Psoas muscle (tissue), 7 donors: ENCODE measurements at regions not wholly inside any gene's neighbourhood (a gene's known extent, or its start where the extent isn't known, plus 50 kb on each side); places are given as distances from the start of the nearest gene placed in this dataset.

Experiments used
- ATAC-seq, 4 donors: fragments of 200-7000 bp; cut with Tn5 transposase; one replicate each; pipeline ENCODE4 v1.9.1; 2020; ENCODE audit warnings: moderate library complexity in 3 of 4, mild to moderate bottlenecking in 2 of 4
- DNase-seq, 2 donors: peaks; one replicate each; pipeline ENCODE4 v3.0.0-alpha.2; 2020
- H3K27ac ChIP-seq: fragments of 200-600 bp; one replicate; pipeline ENCODE4 v1.8.0; 2022
- H3K27me3 ChIP-seq, 3 donors: fragments of 200-600 bp in 1 of 3; one replicate each; pipeline versions ENCODE4 v1.6.1 to v1.8.0; 2013 to 2022; ENCODE audit warnings: low read length in 2 of 3, mild to moderate bottlenecking in 2 of 3, moderate library complexity in 1 of 3; ENCODE audit not compliant: insufficient read depth in 3 of 3
- H3K36me3 ChIP-seq, 2 donors: fragments of 200-600 bp in 1 of 2; one replicate each; pipeline versions ENCODE4 v1.6.1 to v1.8.0; 2013 to 2022; ENCODE audit warnings: low read depth in 1 of 2, mild to moderate bottlenecking in 1 of 2, moderate library complexity in 1 of 2; ENCODE audit not compliant: insufficient read depth in 1 of 2
- H3K4me1 ChIP-seq: fragments of 200-600 bp; one replicate; pipeline ENCODE4 v1.8.0; 2022
- H3K4me3 ChIP-seq: fragments of 200-600 bp; one replicate; pipeline ENCODE4 v1.8.0; 2022; ENCODE audit warnings: mild to moderate bottlenecking
- H3K9me3 ChIP-seq: fragments of 200-600 bp; one replicate; pipeline ENCODE4 v1.8.0; 2022
- CTCF ChIP-seq: fragments of 200-600 bp; IDR thresholded peaks from one replicate; pipeline ENCODE4 v1.8.0; 2022; ENCODE audit warnings: antibody characterized with exemption
- WGBS, 3 donors: extraction: QIAGEN DNeasy Blood & Tissue Kit; methylation state at CpG; one replicate each; pipeline versions ENCODE4 v1.1.6 to v1.1.7; 2013; 5-methylcytosine and 5-hydroxymethylcytosine counted together
- intact Hi-C, 2 donors: fragments of 100-400 bp; cut with DNase I; formaldehyde crosslinking; loops; one replicate each; pipeline versions ENCODE4 v1.11.0 to v1.14.2; 2022
- donor health status: healthy with polysubstance abuse.
- donor health status: DM: no; HTN: no; CAD: no; lungs with moderate emphysema.
- donor health status: Bipolar disorder and iron deficiency.
- donor health status: healthy.
- donor health status: DM: yes; HTN: yes; CAD: no.
- donor health status: DM: no; HTN: no; CAD: no.
- donor health status: DM: yes; HTN: yes; CAD: no.

- Histone ChIP-seq H3K36me3 (no peaks in the 10 kb centered on the region), H3K4me1 (no peaks in the 10 kb centered on the region), H3K9me3 (no peaks in the 10 kb centered on the region), H3K27me3 (no peaks in the 10 kb centered on the region), H3K4me3 (no peak overlapping the region), H3K27ac (no peak overlapping the region)
- DNase-seq (no peak), ATAC-seq (no peak)
- intact Hi-C loops, result no loop called here
- no peak for TF ChIP-seq CTCF
- 77 to 87% (median 77%) methylated on average over 3 of the region's 3 CpGs for WGBS, 3 donors
Observed at GRCh38 chr6:156268849-156269248, 508.3 kb upstream of the ARID1B start.

- Histone ChIP-seq H3K4me1 (no peaks in the 10 kb centered on the region), H3K4me3 (no peak overlapping the region), H3K27me3 (no peaks in the 10 kb centered on the region), H3K36me3 (no peaks in the 10 kb centered on the region), H3K27ac (no peak overlapping the region), H3K9me3 (no peaks in the 10 kb centered on the region)
- 28 to 38% (median 37%) methylated on average over 3 of the region's 3 CpGs for WGBS, 3 donors
- ATAC-seq (no peak), DNase-seq (no peak)
- TF ChIP-seq CTCF, result no peak
- intact Hi-C loops, result no loop called here
Observed at GRCh38 chr6:156262014-156262413, 515.2 kb upstream of the ARID1B start.

- WGBS, 3 donors, result 59 to 83% (median 62%) methylated on average over 3 of the region's 3 CpGs
- Histone ChIP-seq H3K4me3 (no peak overlapping the region), H3K9me3 (no peaks in the 10 kb centered on the region), H3K4me1 (no peaks in the 10 kb centered on the region), H3K27me3 (no peaks in the 10 kb centered on the region), H3K27ac (no peak overlapping the region), H3K36me3 (no peaks in the 10 kb centered on the region)
- TF ChIP-seq CTCF, result no peak
- no peak for ATAC-seq
- intact Hi-C loops, result no loop called here
- DNase-seq, result no peak
Observed at GRCh38 chr6:156260815-156261214, 516.4 kb upstream of the ARID1B start.

- ATAC-seq (no peak), DNase-seq (no peak)
- WGBS, 3 donors, result 76 to 91% (median 76%) methylated on average over 3 of the region's 3 CpGs
- Histone ChIP-seq H3K27ac (no peak overlapping the region), H3K4me3 (no peak overlapping the region), H3K9me3 (no peaks in the 10 kb centered on the region), H3K4me1 (no peaks in the 10 kb centered on the region), H3K27me3 (no peaks in the 10 kb centered on the region), H3K36me3 (no peaks in the 10 kb centered on the region)
- TF ChIP-seq CTCF, result no peak
- intact Hi-C loops, result no loop called here
Observed at GRCh38 chr6:156258981-156259380, 518.2 kb upstream of the ARID1B start.

GRCh38 chr6:156256161-156256560 is 521.0 kb upstream of the ARID1B start:
- ATAC-seq, result no peak
- no peaks in the 10 kb centered on the region for H3K36me3 ChIP-seq
- WGBS, 3 donors, result 85 to 90% (median 87%) methylated on average over 10 of the region's 10 CpGs

More at GRCh38 chr6:156256161-156256560, 521.0 kb upstream of the ARID1B start:
- no peaks in the 10 kb centered on the region for H3K9me3 ChIP-seq
- intact Hi-C loops, result no loop called here
- TF ChIP-seq CTCF, result no peak
- DNase-seq, result no peak
- no peaks in the 10 kb centered on the region for H3K4me1 ChIP-seq
- no peaks in the 10 kb centered on the region for H3K27me3 ChIP-seq
- no peak overlapping the region for H3K27ac ChIP-seq
- H3K4me3 ChIP-seq, result no peak overlapping the region
